ENCODE measurements at regions not wholly inside any gene's neighbourhood (a gene's known extent, or its start where the extent isn't known, plus 50 kb on each side); places are given as distances from the start of the nearest gene placed in this dataset.

- Mint-ChIP-seq H3K27ac (ENCODE audit: unreplicated experiment) (no peak overlapping the region), H3K36me3 (ENCODE audit: unreplicated experiment) (no peaks in the 10 kb centered on the region), H3K4me1 (ENCODE audit: low read depth, unreplicated experiment) (no peaks in the 10 kb centered on the region), H3K9me3 (ENCODE audit: unreplicated experiment) (peaks cover 1% of the 10 kb centered on the region), H3K4me3 (ENCODE audit: unreplicated experiment) (no peak overlapping the region), H3K27me3 (ENCODE audit: unreplicated experiment) (no peaks in the 10 kb centered on the region)
- DNase-seq, result no peak
- TF ChIP-seq CTCF (IDR thresholded peaks at IDR 0.05; ENCODE audit: partially characterized antibody, unreplicated experiment), result no peak
Observed at GRCh38 chr5:89277816-89278215, 394.8 kb upstream of the MEF2C start.

- Mint-ChIP-seq H3K4me1 (ENCODE audit: low read depth, unreplicated experiment) (no peaks in the 10 kb centered on the region), H3K27me3 (ENCODE audit: unreplicated experiment) (no peaks in the 10 kb centered on the region)
Observed at GRCh38 chr5:89276566-89277305, 393.8 kb upstream of the MEF2C start.

GRCh38 chr5:89275066-89275855 lies 392.3 kb upstream of the MEF2C start:
- no peak for TF ChIP-seq CTCF (IDR thresholded peaks at IDR 0.05; ENCODE audit: partially characterized antibody, unreplicated experiment)
- Mint-ChIP-seq H3K4me1 (ENCODE audit: low read depth, unreplicated experiment) (no peaks in the 10 kb centered on the region), H3K27me3 (ENCODE audit: unreplicated experiment) (no peaks in the 10 kb centered on the region), H3K27ac (ENCODE audit: unreplicated experiment) (no peak overlapping the region), H3K4me3 (ENCODE audit: unreplicated experiment) (no peak overlapping the region), H3K36me3 (ENCODE audit: unreplicated experiment) (no peaks in the 10 kb centered on the region), H3K9me3 (ENCODE audit: unreplicated experiment) (peaks cover 1% of the 10 kb centered on the region)
- no peak for DNase-seq

More at GRCh38 chr5:89276566-89277305, 393.8 kb upstream of the MEF2C start:
- Mint-ChIP-seq H3K9me3 (ENCODE audit: unreplicated experiment) (peaks cover 1% of the 10 kb centered on the region), H3K36me3 (ENCODE audit: unreplicated experiment) (no peaks in the 10 kb centered on the region), H3K27ac (ENCODE audit: unreplicated experiment) (no peak overlapping the region), H3K4me3 (ENCODE audit: unreplicated experiment) (no peak overlapping the region)
- TF ChIP-seq CTCF (IDR thresholded peaks at IDR 0.05; ENCODE audit: partially characterized antibody, unreplicated experiment), result no peak
- no peak for DNase-seq

GRCh38 chr5:89273289-89273688 lies 390.3 kb upstream of the MEF2C start:
- H3K9me3 Mint-ChIP-seq (ENCODE audit: unreplicated experiment), result no peaks in the 10 kb centered on the region
- H3K4me3 Mint-ChIP-seq (ENCODE audit: unreplicated experiment), result no peak overlapping the region
- no peak for DNase-seq
- no peaks in the 10 kb centered on the region for H3K36me3 Mint-ChIP-seq (ENCODE audit: unreplicated experiment)
- H3K27ac Mint-ChIP-seq (ENCODE audit: unreplicated experiment), result no peak overlapping the region
- no peaks in the 10 kb centered on the region for H3K4me1 Mint-ChIP-seq (ENCODE audit: low read depth, unreplicated experiment)
- H3K27me3 Mint-ChIP-seq (ENCODE audit: unreplicated experiment), result no peaks in the 10 kb centered on the region
- TF ChIP-seq CTCF (IDR thresholded peaks at IDR 0.05; ENCODE audit: partially characterized antibody, unreplicated experiment), result no peak

GRCh38 chr5:89270901-89271300 lies 387.9 kb upstream of the MEF2C start:
- no peaks in the 10 kb centered on the region for H3K9me3 Mint-ChIP-seq (ENCODE audit: unreplicated experiment)
- no peak overlapping the region for H3K4me3 Mint-ChIP-seq (ENCODE audit: unreplicated experiment)
- H3K27me3 Mint-ChIP-seq (ENCODE audit: unreplicated experiment), result no peaks in the 10 kb centered on the region
- no peaks in the 10 kb centered on the region for H3K4me1 Mint-ChIP-seq (ENCODE audit: low read depth, unreplicated experiment)
- no peak overlapping the region for H3K27ac Mint-ChIP-seq (ENCODE audit: unreplicated experiment)
- no peaks in the 10 kb centered on the region for H3K36me3 Mint-ChIP-seq (ENCODE audit: unreplicated experiment)
- no peak for DNase-seq
- TF ChIP-seq CTCF (IDR thresholded peaks at IDR 0.05; ENCODE audit: partially characterized antibody, unreplicated experiment), result no peak
